ENCODE measurements at regions not wholly inside any gene's neighbourhood (a gene's known extent, or its start where the extent isn't known, plus 50 kb on each side); places are given as distances from the start of the nearest gene placed in this dataset.
A peak's percentile ranks its signal among the peaks of the same experiment; 100 is the strongest.
"Not testable (repeated sequence)": the region's sequence is repeated elsewhere in the genome, so short reads cannot be mapped to it uniquely, and the experiment has no call there.

- no peaks in the 10 kb centered on the region for H3K4me1 ChIP-seq (ENCODE audit: control insufficient read depth in 2 of 2, insufficient read depth in 2 of 2, low read length in 1 of 2)
- H3K36me3 ChIP-seq (ENCODE audit: control insufficient read depth in 2 of 2, insufficient read depth in 2 of 2, low read length in 1 of 2) = no peaks in the 10 kb centered on the region
- no peak overlapping the region for H3K4me3 ChIP-seq (ENCODE audit: low read depth in 1 of 2, low read length in 2 of 2)
- 18 to 25% methylated on average over 1 of the region's 1 CpG for WGBS, 2 donors
- H3K27me3 ChIP-seq (ENCODE audit: control insufficient read depth in 1 of 2, insufficient read depth in 2 of 2, low read length in 2 of 2) = no peaks in the 10 kb centered on the region
- no peak overlapping the region for H3K27ac ChIP-seq (ENCODE audit: low read depth in 2 of 2, low read length in 1 of 2)
- no peaks in the 10 kb centered on the region for H3K9me3 ChIP-seq (ENCODE audit: control insufficient read depth in 2 of 2, insufficient read depth in 1 of 2, low read depth in 1 of 2, low read length in 1 of 2)
These were observed 589.1 kb downstream of the TRIML1 start for GRCh38 chr4:188728359-188728758.

- Histone ChIP-seq H3K36me3 (ENCODE audit: control insufficient read depth in 2 of 2, insufficient read depth in 2 of 2, low read length in 1 of 2) (no peaks in the 10 kb centered on the region), H3K4me1 (ENCODE audit: control insufficient read depth in 2 of 2, insufficient read depth in 2 of 2, low read length in 1 of 2) (no peaks in the 10 kb centered on the region), H3K9me3 (ENCODE audit: control insufficient read depth in 2 of 2, insufficient read depth in 1 of 2, low read depth in 1 of 2, low read length in 1 of 2) (peaks cover 0 to 3% of the 10 kb centered on the region in 2 donors), H3K4me3 (ENCODE audit: low read depth in 1 of 2, low read length in 2 of 2) (no peak overlapping the region), H3K27me3 (ENCODE audit: control insufficient read depth in 1 of 2, insufficient read depth in 2 of 2, low read length in 2 of 2) (no peaks in the 10 kb centered on the region), H3K27ac (ENCODE audit: low read depth in 2 of 2, low read length in 1 of 2) (no peak overlapping the region)
- WGBS, 2 donors = 58 to 71% methylated on average over 3 of the region's 3 CpGs
These were observed 592.9 kb downstream of the TRIML1 start for GRCh38 chr4:188732131-188732530.

DNA sequence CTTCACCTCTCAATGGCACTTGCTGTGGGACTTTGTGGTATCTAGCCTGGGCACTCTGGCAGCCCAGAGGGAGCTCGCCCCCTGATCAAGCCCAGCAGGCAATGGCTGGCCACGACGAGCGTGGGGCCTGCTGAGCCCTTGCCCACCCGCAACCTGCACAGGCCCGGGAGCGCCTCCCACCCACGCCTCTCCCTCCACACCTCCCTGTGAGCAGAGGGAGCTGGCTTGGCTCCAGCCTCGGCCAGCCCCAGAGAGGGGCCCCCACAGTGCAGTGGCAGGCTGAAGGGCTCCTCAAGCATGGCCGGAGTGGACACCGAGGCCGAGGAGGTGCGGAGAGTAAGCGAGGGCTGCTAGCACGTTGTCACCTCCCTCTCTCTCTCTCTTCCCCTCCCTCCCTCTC is 595.8 kb downstream of the TRIML1 start:
- H3K27me3 ChIP-seq (ENCODE audit: control insufficient read depth in 1 of 2, insufficient read depth in 2 of 2, low read length in 2 of 2) = no peaks in the 10 kb centered on the region
- no peaks in the 10 kb centered on the region for H3K4me1 ChIP-seq (ENCODE audit: control insufficient read depth in 2 of 2, insufficient read depth in 2 of 2, low read length in 1 of 2)
- H3K4me3 ChIP-seq (ENCODE audit: low read depth in 1 of 2, low read length in 2 of 2) = no peak overlapping the region
- no peak overlapping the region for H3K27ac ChIP-seq (ENCODE audit: low read depth in 2 of 2, low read length in 1 of 2)
- 86 to 92% methylated on average over 11 to 15 of the region's 15 CpGs for WGBS, 2 donors
- peaks cover 0 to 3% of the 10 kb centered on the region in 2 donors for H3K9me3 ChIP-seq (ENCODE audit: control insufficient read depth in 2 of 2, insufficient read depth in 1 of 2, low read depth in 1 of 2, low read length in 1 of 2)
- H3K36me3 ChIP-seq (ENCODE audit: control insufficient read depth in 2 of 2, insufficient read depth in 2 of 2, low read length in 1 of 2) = no peaks in the 10 kb centered on the region

- Histone ChIP-seq H3K4me3 (ENCODE audit: low read depth in 1 of 2, low read length in 2 of 2) (no peak overlapping the region), H3K27ac (ENCODE audit: low read depth in 2 of 2, low read length in 1 of 2) (no peak overlapping the region), H3K27me3 (ENCODE audit: control insufficient read depth in 1 of 2, insufficient read depth in 2 of 2, low read length in 2 of 2) (no peaks in the 10 kb centered on the region), H3K4me1 (ENCODE audit: control insufficient read depth in 2 of 2, insufficient read depth in 2 of 2, low read length in 1 of 2) (no peaks in the 10 kb centered on the region), H3K36me3 (ENCODE audit: control insufficient read depth in 2 of 2, insufficient read depth in 2 of 2, low read length in 1 of 2) (no peaks in the 10 kb centered on the region), H3K9me3 (ENCODE audit: control insufficient read depth in 2 of 2, insufficient read depth in 1 of 2, low read depth in 1 of 2, low read length in 1 of 2) (peaks cover 0 to 3% of the 10 kb centered on the region in 2 donors)
- WGBS, 2 donors = 82 to 88% methylated on average over 4 of the region's 4 CpGs
These were observed 598.2 kb downstream of the TRIML1 start for GRCh38 chr4:188737251-188738002.

- not testable (repeated sequence) for H3K9me3 ChIP-seq (ENCODE audit: control insufficient read depth in 2 of 2, insufficient read depth in 1 of 2, low read depth in 1 of 2, low read length in 1 of 2); H3K27ac ChIP-seq (ENCODE audit: low read depth in 2 of 2, low read length in 1 of 2); H3K36me3 ChIP-seq (ENCODE audit: control insufficient read depth in 2 of 2, insufficient read depth in 2 of 2, low read length in 1 of 2); H3K4me1 ChIP-seq (ENCODE audit: control insufficient read depth in 2 of 2, insufficient read depth in 2 of 2, low read length in 1 of 2); H3K27me3 ChIP-seq (ENCODE audit: control insufficient read depth in 1 of 2, insufficient read depth in 2 of 2, low read length in 2 of 2)
- H3K4me3 ChIP-seq (ENCODE audit: low read depth in 1 of 2, low read length in 2 of 2) = peak overlapping the region; percentile 31 to 51
- WGBS, 2 donors = 83 to 93% methylated on average over 17 to 23 of the region's 24 CpGs
These were observed 599.0 kb downstream of the TRIML1 start for GRCh38 chr4:188738290-188738689.

DNA sequence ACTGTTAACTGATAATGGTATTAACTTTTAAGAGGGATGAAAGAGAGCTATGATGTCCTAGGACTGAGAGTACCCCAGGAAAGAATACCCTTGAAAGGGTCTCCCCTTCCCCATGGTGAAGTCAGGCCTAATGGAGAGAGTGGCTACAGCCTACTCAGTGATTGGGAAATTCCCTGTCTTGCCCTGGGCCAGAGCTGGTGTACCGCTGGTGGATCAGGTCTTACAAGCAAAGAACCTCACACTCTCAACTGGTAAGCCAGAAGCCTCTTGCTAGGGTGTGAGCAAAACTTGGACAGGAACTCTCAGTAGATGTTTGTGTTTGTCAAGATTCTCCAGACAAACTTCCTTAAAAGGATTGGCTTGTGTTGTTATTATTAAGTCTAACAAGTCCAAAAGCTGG is 600.9 kb downstream of the TRIML1 start:
- not testable (repeated sequence) for H3K27me3 ChIP-seq (ENCODE audit: control insufficient read depth in 1 of 2, insufficient read depth in 2 of 2, low read length in 2 of 2); H3K9me3 ChIP-seq (ENCODE audit: control insufficient read depth in 2 of 2, insufficient read depth in 1 of 2, low read depth in 1 of 2, low read length in 1 of 2); H3K36me3 ChIP-seq (ENCODE audit: control insufficient read depth in 2 of 2, insufficient read depth in 2 of 2, low read length in 1 of 2); H3K4me3 ChIP-seq (ENCODE audit: low read depth in 1 of 2, low read length in 2 of 2); H3K4me1 ChIP-seq (ENCODE audit: control insufficient read depth in 2 of 2, insufficient read depth in 2 of 2, low read length in 1 of 2); H3K27ac ChIP-seq (ENCODE audit: low read depth in 2 of 2, low read length in 1 of 2)
- 75 to 78% methylated on average over 1 of the region's 1 CpG for WGBS, 2 donors

DNA sequence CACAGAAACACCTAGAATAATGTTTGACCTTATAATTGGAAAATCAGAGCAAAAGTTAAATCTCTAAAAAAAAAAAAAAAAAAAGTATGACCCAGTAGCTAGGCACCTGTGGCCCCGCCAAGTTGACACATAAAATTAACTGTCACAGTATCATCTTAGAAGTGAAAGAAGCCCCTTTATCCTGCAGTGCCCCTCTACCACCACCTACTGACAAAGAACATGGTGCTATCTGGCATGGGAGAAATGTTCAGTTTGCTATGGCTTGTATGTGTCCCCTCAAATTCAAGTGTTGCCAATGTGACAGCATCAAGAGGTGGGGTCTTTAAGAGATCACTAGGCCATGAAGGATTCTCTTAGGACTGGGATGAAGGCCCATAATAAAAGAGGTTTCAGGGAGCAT is 601.5 kb downstream of the TRIML1 start:
- not testable (repeated sequence) for H3K36me3 ChIP-seq (ENCODE audit: control insufficient read depth in 2 of 2, insufficient read depth in 2 of 2, low read length in 1 of 2); H3K27ac ChIP-seq (ENCODE audit: low read depth in 2 of 2, low read length in 1 of 2); H3K4me1 ChIP-seq (ENCODE audit: control insufficient read depth in 2 of 2, insufficient read depth in 2 of 2, low read length in 1 of 2); H3K27me3 ChIP-seq (ENCODE audit: control insufficient read depth in 1 of 2, insufficient read depth in 2 of 2, low read length in 2 of 2); H3K4me3 ChIP-seq (ENCODE audit: low read depth in 1 of 2, low read length in 2 of 2); H3K9me3 ChIP-seq (ENCODE audit: control insufficient read depth in 2 of 2, insufficient read depth in 1 of 2, low read depth in 1 of 2, low read length in 1 of 2)
- 80% methylated on average over 1 of the region's 1 CpG; no CpG with 5 or more reads in 1 of the 2 donors for WGBS, 2 donors

DNA sequence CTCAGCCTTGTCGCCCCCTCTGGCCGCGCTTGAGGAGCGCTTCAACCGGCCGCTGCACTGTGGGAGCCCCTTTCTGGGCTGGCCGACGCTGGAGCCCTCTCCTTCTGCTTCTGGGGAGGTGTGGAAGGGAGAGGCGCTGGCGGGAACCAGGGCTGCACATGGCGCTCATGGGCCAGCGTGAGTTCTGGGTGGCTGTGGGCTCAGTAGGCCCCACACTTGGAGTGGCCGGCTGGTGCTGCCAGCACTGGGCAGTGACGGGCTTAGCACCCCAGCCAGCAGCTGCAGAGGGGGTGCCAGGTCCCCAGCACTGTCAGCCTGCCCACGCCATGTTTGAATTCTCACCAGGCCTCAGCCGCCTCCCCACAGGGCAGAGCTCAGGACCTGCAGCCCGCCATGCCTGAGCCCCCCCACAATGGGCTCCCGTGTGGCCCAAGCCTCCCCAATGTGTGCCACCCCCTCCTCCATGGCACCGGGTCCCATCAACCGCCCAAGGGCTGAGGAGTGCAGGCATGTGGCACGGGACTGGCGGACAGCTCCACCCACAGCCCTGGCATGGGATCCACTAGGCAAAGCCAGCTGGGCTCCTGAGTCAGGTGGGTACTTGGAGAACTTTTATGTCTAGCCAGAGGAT is 615.2 kb downstream of the TRIML1 start:
- Histone ChIP-seq H3K27me3 (ENCODE audit: control insufficient read depth in 1 of 2, insufficient read depth in 2 of 2, low read length in 2 of 2) (no peaks in the 10 kb centered on the region), H3K9me3 (ENCODE audit: control insufficient read depth in 2 of 2, insufficient read depth in 1 of 2, low read depth in 1 of 2, low read length in 1 of 2) (peaks cover 4 to 7% of the 10 kb centered on the region in 2 donors), H3K27ac (ENCODE audit: low read depth in 2 of 2, low read length in 1 of 2) (no peak overlapping the region), H3K4me1 (ENCODE audit: control insufficient read depth in 2 of 2, insufficient read depth in 2 of 2, low read length in 1 of 2) (no peaks in the 10 kb centered on the region), H3K36me3 (ENCODE audit: control insufficient read depth in 2 of 2, insufficient read depth in 2 of 2, low read length in 1 of 2) (no peaks in the 10 kb centered on the region), H3K4me3 (ENCODE audit: low read depth in 1 of 2, low read length in 2 of 2) (no peak overlapping the region)
- WGBS, 2 donors = 87 to 91% methylated on average over 22 of the region's 22 CpGs

GRCh38 chr4:188767496-188767895 is 628.3 kb downstream of the TRIML1 start:
- H3K27ac ChIP-seq (ENCODE audit: low read depth in 2 of 2, low read length in 1 of 2) = no peak overlapping the region
- 70% methylated on average over 3 of the region's 3 CpGs for WGBS, 2 donors

GRCh38 chr4:188778905-188779304 is 639.7 kb downstream of the TRIML1 start:
- WGBS, 2 donors = 52 to 61% methylated on average over 4 of the region's 4 CpGs

More at GRCh38 chr4:188767496-188767895, 628.3 kb downstream of the TRIML1 start:
- Histone ChIP-seq H3K36me3 (ENCODE audit: control insufficient read depth in 2 of 2, insufficient read depth in 2 of 2, low read length in 1 of 2) (no peaks in the 10 kb centered on the region), H3K4me1 (ENCODE audit: control insufficient read depth in 2 of 2, insufficient read depth in 2 of 2, low read length in 1 of 2) (no peaks in the 10 kb centered on the region), H3K9me3 (ENCODE audit: control insufficient read depth in 2 of 2, insufficient read depth in 1 of 2, low read depth in 1 of 2, low read length in 1 of 2) (peaks cover 0 to 2% of the 10 kb centered on the region in 2 donors), H3K27me3 (ENCODE audit: control insufficient read depth in 1 of 2, insufficient read depth in 2 of 2, low read length in 2 of 2) (no peaks in the 10 kb centered on the region), H3K4me3 (ENCODE audit: low read depth in 1 of 2, low read length in 2 of 2) (no peak overlapping the region)

More at GRCh38 chr4:188778905-188779304, 639.7 kb downstream of the TRIML1 start:
- no peaks in the 10 kb centered on the region for H3K27me3 ChIP-seq (ENCODE audit: control insufficient read depth in 1 of 2, insufficient read depth in 2 of 2, low read length in 2 of 2)
- peaks cover 0 to 7% of the 10 kb centered on the region in 2 donors for H3K9me3 ChIP-seq (ENCODE audit: control insufficient read depth in 2 of 2, insufficient read depth in 1 of 2, low read depth in 1 of 2, low read length in 1 of 2)
- H3K4me3 ChIP-seq (ENCODE audit: low read depth in 1 of 2, low read length in 2 of 2) = no peak overlapping the region
- H3K27ac ChIP-seq (ENCODE audit: low read depth in 2 of 2, low read length in 1 of 2) = no peak overlapping the region
- no peaks in the 10 kb centered on the region for H3K36me3 ChIP-seq (ENCODE audit: control insufficient read depth in 2 of 2, insufficient read depth in 2 of 2, low read length in 1 of 2)
- H3K4me1 ChIP-seq (ENCODE audit: control insufficient read depth in 2 of 2, insufficient read depth in 2 of 2, low read length in 1 of 2) = no peaks in the 10 kb centered on the region

Data from esophagus (tissue), 2 donors.